ENCODE measurements at regions not wholly inside any gene's neighbourhood (a gene's known extent, or its start where the extent isn't known, plus 50 kb on each side); places are given as distances from the start of the nearest gene placed in this dataset.

- no peak overlapping the region for H3K27ac ChIP-seq
- no peak for TF ChIP-seq CTCF (conservative IDR thresholded peaks at IDR 0.05)
Observed at GRCh38 chrX:39676434-39676833, 421.3 kb downstream of the BCOR start.

- TF ChIP-seq CTCF (conservative IDR thresholded peaks at IDR 0.05) = no peak
- no peak overlapping the region for H3K27ac ChIP-seq
Observed at GRCh38 chrX:39677585-39677977, 420.2 kb downstream of the BCOR start.

GRCh38 chrX:39677978-39678791 is 419.6 kb downstream of the BCOR start:
- no peak overlapping the region for H3K27ac ChIP-seq
- TF ChIP-seq CTCF (conservative IDR thresholded peaks at IDR 0.05) = no peak

GRCh38 chrX:39678914-39679313 is 418.8 kb downstream of the BCOR start:
- H3K27ac ChIP-seq = no peak overlapping the region
- TF ChIP-seq CTCF (conservative IDR thresholded peaks at IDR 0.05) = no peak

GRCh38 chrX:39679497-39680157 is 418.1 kb downstream of the BCOR start:
- no peak for TF ChIP-seq CTCF (conservative IDR thresholded peaks at IDR 0.05)

GRCh38 chrX:39681885-39682284 is 415.9 kb downstream of the BCOR start:
- H3K27ac ChIP-seq = no peak overlapping the region
- no peak for TF ChIP-seq CTCF (conservative IDR thresholded peaks at IDR 0.05)

More at GRCh38 chrX:39679497-39680157, 418.1 kb downstream of the BCOR start:
- no peak overlapping the region for H3K27ac ChIP-seq

GRCh38 chrX:39682778-39683177 is 415.0 kb downstream of the BCOR start:
- no peak overlapping the region for H3K27ac ChIP-seq
- no peak for TF ChIP-seq CTCF (conservative IDR thresholded peaks at IDR 0.05)

Data from VCaP (cell line).